ENCODE measurements at regions not wholly inside any gene's neighbourhood (a gene's known extent, or its start where the extent isn't known, plus 50 kb on each side); places are given as distances from the start of the nearest gene placed in this dataset.

- Mint-ChIP-seq H3K4me1 (peaks cover 12% of the 10 kb centered on the region), H3K9me3 (no peaks in the 10 kb centered on the region), H3K36me3 (ENCODE audit: insufficient read depth) (no peaks in the 10 kb centered on the region), H3K27ac (ENCODE audit: low read depth) (no peak overlapping the region), H3K4me3 (no peak overlapping the region), H3K27me3 (peaks cover 82% of the 10 kb centered on the region)
- DNase-seq (ENCODE audit: low spot score in 2 of 2) (no peak), ATAC-seq (replicated peaks; ENCODE audit: extremely low read depth, poor library complexity, severe bottlenecking) (no peak)
Measured at GRCh38 chr9:88236511-88237478, 98.5 kb upstream of the SPATA31C2 start.

DNA sequence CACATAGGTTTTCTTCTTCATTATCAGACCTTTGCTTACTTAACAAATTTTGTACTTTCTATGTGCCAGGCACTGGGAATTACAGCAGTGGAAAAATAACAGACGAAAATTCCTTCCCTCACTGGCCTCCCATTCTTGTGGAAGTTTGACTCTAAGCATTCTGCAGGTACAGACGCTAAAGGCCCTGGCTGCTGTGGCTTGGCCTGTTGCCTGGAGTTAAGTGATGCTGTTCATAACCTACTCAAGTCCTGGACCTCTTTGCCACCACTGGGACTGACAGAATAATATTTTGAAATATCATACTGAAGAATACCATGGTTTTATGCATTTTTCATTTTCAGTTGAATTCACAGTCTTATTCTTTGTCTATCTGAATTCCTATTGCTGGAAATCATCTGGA lies 97.3 kb upstream of the SPATA31C2 start:
- no peaks in the 10 kb centered on the region for H3K9me3 Mint-ChIP-seq
- no peak overlapping the region for H3K27ac Mint-ChIP-seq (ENCODE audit: low read depth)
- peaks cover 77% of the 10 kb centered on the region for H3K27me3 Mint-ChIP-seq
- no peak overlapping the region for H3K4me3 Mint-ChIP-seq
- H3K36me3 Mint-ChIP-seq (ENCODE audit: insufficient read depth) = no peaks in the 10 kb centered on the region
- no peak for DNase-seq (ENCODE audit: low spot score in 2 of 2)
- ATAC-seq (replicated peaks; ENCODE audit: extremely low read depth, poor library complexity, severe bottlenecking) = no peak
- peaks cover 12% of the 10 kb centered on the region for H3K4me1 Mint-ChIP-seq

DNA sequence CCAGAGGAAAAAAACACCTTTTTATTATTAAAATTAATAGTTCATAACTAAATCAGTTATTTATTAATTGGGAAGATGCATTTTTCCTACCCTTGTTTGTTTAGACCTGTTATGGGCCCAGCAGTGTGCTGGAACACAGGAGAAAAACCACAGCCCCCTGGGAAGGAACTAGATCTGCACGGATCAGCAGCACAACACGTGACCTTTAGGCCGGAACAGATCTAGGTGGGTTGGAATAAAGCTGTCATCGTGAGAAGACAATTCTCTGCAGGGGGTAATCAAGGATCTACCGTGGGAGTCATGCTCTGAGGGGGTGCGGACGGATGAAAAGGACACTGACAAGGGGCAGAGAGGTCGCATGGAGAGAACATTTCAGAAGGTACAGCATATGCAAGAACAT lies 95.8 kb upstream of the SPATA31C2 start:
- no peak overlapping the region for H3K27ac Mint-ChIP-seq (ENCODE audit: low read depth)
- no peak overlapping the region for H3K4me3 Mint-ChIP-seq
- H3K4me1 Mint-ChIP-seq = peaks cover 12% of the 10 kb centered on the region
- H3K27me3 Mint-ChIP-seq = peaks cover 70% of the 10 kb centered on the region
- DNase-seq (ENCODE audit: low spot score in 2 of 2) (no peak), ATAC-seq (replicated peaks; ENCODE audit: extremely low read depth, poor library complexity, severe bottlenecking) (no peak)
- H3K9me3 Mint-ChIP-seq = no peaks in the 10 kb centered on the region
- H3K36me3 Mint-ChIP-seq (ENCODE audit: insufficient read depth) = no peaks in the 10 kb centered on the region

DNA sequence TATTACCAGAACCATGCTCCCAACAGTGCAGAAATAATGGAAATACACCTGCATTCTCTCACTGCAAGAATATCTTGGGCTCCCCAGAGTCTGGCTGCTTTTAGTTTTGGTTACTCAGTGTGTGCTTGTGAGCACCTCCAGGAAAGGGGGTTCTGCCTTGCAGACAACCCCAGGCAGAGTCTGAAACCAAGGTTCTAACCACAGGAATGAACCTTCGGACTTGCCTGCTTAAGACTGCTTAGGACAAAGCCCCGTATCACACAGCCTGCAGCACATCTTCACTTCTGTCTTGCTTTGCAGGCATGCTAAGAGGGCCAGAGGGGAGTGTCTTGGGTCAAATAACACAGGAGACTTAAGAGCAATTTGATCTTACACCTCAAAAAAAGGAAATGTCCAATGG lies 94.8 kb upstream of the SPATA31C2 start:
- no peaks in the 10 kb centered on the region for H3K9me3 Mint-ChIP-seq
- DNase-seq (ENCODE audit: low spot score in 2 of 2) (no peak), ATAC-seq (replicated peaks; ENCODE audit: extremely low read depth, poor library complexity, severe bottlenecking) (no peak)
- no peak overlapping the region for H3K27ac Mint-ChIP-seq (ENCODE audit: low read depth)
- H3K4me1 Mint-ChIP-seq = peaks cover 9% of the 10 kb centered on the region
- no peak overlapping the region for H3K4me3 Mint-ChIP-seq
- H3K36me3 Mint-ChIP-seq (ENCODE audit: insufficient read depth) = no peaks in the 10 kb centered on the region
- H3K27me3 Mint-ChIP-seq = peaks cover 65% of the 10 kb centered on the region

- Mint-ChIP-seq H3K4me3 (no peak overlapping the region), H3K27me3 (peaks cover 44% of the 10 kb centered on the region), H3K27ac (ENCODE audit: low read depth) (no peak overlapping the region), H3K36me3 (ENCODE audit: insufficient read depth) (no peaks in the 10 kb centered on the region), H3K9me3 (no peaks in the 10 kb centered on the region), H3K4me1 (no peaks in the 10 kb centered on the region)
- ATAC-seq (replicated peaks; ENCODE audit: extremely low read depth, poor library complexity, severe bottlenecking) (no peak), DNase-seq (ENCODE audit: low spot score in 2 of 2) (no peak)
Measured at GRCh38 chr9:88230612-88231011, 92.3 kb upstream of the SPATA31C2 start.

DNA sequence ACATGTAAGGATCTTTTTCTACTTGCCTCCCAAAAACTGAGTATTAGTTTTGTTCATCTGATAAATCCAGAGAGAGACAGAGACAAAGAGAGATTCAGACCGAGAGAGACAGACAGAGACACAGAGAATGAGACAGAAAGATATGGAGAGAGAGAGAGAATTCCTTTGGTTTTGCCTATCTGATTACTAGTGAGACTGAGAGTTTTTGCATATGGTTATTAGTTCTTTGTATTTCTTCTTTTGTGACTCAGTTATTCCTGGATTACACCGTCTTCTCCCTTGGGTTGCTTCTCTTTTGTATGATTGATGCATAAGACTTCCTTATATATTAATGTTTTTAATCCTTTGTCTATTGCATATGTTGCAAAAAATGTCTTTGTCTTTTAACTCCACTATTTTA lies 91.2 kb upstream of the SPATA31C2 start:
- H3K36me3 Mint-ChIP-seq (ENCODE audit: insufficient read depth) = no peaks in the 10 kb centered on the region
- H3K4me3 Mint-ChIP-seq = no peak overlapping the region
- H3K9me3 Mint-ChIP-seq = no peaks in the 10 kb centered on the region
- DNase-seq (ENCODE audit: low spot score in 2 of 2) (no peak), ATAC-seq (replicated peaks; ENCODE audit: extremely low read depth, poor library complexity, severe bottlenecking) (no peak)
- H3K27me3 Mint-ChIP-seq = peaks cover 33% of the 10 kb centered on the region
- no peak overlapping the region for H3K27ac Mint-ChIP-seq (ENCODE audit: low read depth)
- H3K4me1 Mint-ChIP-seq = no peaks in the 10 kb centered on the region

DNA sequence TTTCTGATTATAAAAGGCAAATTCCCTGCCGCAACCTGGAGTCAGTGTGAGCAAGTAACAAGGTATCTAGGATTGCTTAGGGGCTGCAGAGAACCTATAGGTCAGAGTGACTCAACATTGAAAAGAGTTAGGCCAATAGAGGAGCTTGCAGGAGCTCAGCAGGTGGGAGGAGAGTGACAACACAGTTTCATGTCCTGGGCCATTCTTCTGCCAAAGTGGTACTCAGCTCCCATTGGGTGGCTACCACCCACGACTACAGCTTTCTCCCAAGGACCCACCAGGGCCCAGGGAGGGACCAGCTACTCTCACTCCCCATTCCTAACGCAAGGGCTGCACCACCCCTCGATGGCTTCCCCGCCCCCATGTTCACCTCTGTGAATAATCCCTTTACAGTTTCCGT lies 86.7 kb upstream of the SPATA31C2 start:
- no peak for DNase-seq (ENCODE audit: low spot score in 2 of 2)
- peaks cover 19% of the 10 kb centered on the region for H3K27me3 Mint-ChIP-seq
- H3K9me3 Mint-ChIP-seq = no peaks in the 10 kb centered on the region
- no peaks in the 10 kb centered on the region for H3K4me1 Mint-ChIP-seq
- ATAC-seq (replicated peaks; ENCODE audit: extremely low read depth, poor library complexity, severe bottlenecking) = no peak
- no peak overlapping the region for H3K4me3 Mint-ChIP-seq
- no peak overlapping the region for H3K27ac Mint-ChIP-seq (ENCODE audit: low read depth)
- H3K36me3 Mint-ChIP-seq (ENCODE audit: insufficient read depth) = peaks cover 2% of the 10 kb centered on the region

GRCh38 chr9:88221105-88221504 lies 82.8 kb upstream of the SPATA31C2 start:
- DNase-seq (ENCODE audit: low spot score in 2 of 2) = no peak
- H3K4me1 Mint-ChIP-seq = no peaks in the 10 kb centered on the region

DNA sequence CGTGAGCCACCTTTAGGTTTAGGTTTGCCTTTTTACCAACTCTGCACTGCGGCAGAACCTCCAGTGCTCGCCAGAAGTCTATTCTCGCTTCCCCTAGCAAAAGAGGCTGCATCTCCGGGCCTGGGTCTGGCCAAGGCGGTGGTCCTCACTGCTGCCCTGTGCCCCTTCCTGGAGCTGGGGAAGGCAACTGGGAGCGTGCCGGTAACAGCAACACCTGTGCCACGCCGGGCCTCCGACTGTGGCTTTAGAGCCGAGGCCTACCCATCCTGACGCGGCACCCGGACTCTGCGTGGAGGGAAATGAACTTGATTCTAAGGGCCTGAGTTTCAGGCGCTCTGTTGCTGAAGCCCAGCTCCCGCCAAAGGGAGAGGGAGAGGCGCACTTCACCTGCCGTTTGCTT lies 82.4 kb upstream of the SPATA31C2 start:
- no peak for DNase-seq (ENCODE audit: low spot score in 2 of 2)
- ATAC-seq (replicated peaks; ENCODE audit: extremely low read depth, poor library complexity, severe bottlenecking) = no peak
- Mint-ChIP-seq H3K4me1 (no peaks in the 10 kb centered on the region), H3K9me3 (no peaks in the 10 kb centered on the region), H3K27ac (ENCODE audit: low read depth) (no peak overlapping the region), H3K4me3 (no peak overlapping the region), H3K36me3 (ENCODE audit: insufficient read depth) (peaks cover 2% of the 10 kb centered on the region), H3K27me3 (peaks cover 38% of the 10 kb centered on the region)

More at GRCh38 chr9:88221105-88221504, 82.8 kb upstream of the SPATA31C2 start:
- no peak overlapping the region for H3K4me3 Mint-ChIP-seq
- H3K27me3 Mint-ChIP-seq = peaks cover 33% of the 10 kb centered on the region
- no peak for ATAC-seq (replicated peaks; ENCODE audit: extremely low read depth, poor library complexity, severe bottlenecking)
- peaks cover 2% of the 10 kb centered on the region for H3K36me3 Mint-ChIP-seq (ENCODE audit: insufficient read depth)
- no peaks in the 10 kb centered on the region for H3K9me3 Mint-ChIP-seq
- no peak overlapping the region for H3K27ac Mint-ChIP-seq (ENCODE audit: low read depth)

- H3K4me1 Mint-ChIP-seq = no peaks in the 10 kb centered on the region
- no peaks in the 10 kb centered on the region for H3K9me3 Mint-ChIP-seq
- no peak overlapping the region for H3K27ac Mint-ChIP-seq (ENCODE audit: low read depth)
- peaks cover 2% of the 10 kb centered on the region for H3K36me3 Mint-ChIP-seq (ENCODE audit: insufficient read depth)
- H3K4me3 Mint-ChIP-seq = no peak overlapping the region
- DNase-seq (ENCODE audit: low spot score in 2 of 2) = no peak
- ATAC-seq (replicated peaks; ENCODE audit: extremely low read depth, poor library complexity, severe bottlenecking) = no peak
- peaks cover 48% of the 10 kb centered on the region for H3K27me3 Mint-ChIP-seq
Measured at GRCh38 chr9:88219601-88220000, 81.3 kb upstream of the SPATA31C2 start.

GRCh38 chr9:88218726-88219125 lies 80.5 kb upstream of the SPATA31C2 start:
- peaks cover 50% of the 10 kb centered on the region for H3K27me3 Mint-ChIP-seq
- no peak for ATAC-seq (replicated peaks; ENCODE audit: extremely low read depth, poor library complexity, severe bottlenecking)
- H3K9me3 Mint-ChIP-seq = no peaks in the 10 kb centered on the region
- no peak for DNase-seq (ENCODE audit: low spot score in 2 of 2)
- H3K27ac Mint-ChIP-seq (ENCODE audit: low read depth) = no peak overlapping the region
- peaks cover 2% of the 10 kb centered on the region for H3K36me3 Mint-ChIP-seq (ENCODE audit: insufficient read depth)
- no peaks in the 10 kb centered on the region for H3K4me1 Mint-ChIP-seq
- H3K4me3 Mint-ChIP-seq = no peak overlapping the region

DNA sequence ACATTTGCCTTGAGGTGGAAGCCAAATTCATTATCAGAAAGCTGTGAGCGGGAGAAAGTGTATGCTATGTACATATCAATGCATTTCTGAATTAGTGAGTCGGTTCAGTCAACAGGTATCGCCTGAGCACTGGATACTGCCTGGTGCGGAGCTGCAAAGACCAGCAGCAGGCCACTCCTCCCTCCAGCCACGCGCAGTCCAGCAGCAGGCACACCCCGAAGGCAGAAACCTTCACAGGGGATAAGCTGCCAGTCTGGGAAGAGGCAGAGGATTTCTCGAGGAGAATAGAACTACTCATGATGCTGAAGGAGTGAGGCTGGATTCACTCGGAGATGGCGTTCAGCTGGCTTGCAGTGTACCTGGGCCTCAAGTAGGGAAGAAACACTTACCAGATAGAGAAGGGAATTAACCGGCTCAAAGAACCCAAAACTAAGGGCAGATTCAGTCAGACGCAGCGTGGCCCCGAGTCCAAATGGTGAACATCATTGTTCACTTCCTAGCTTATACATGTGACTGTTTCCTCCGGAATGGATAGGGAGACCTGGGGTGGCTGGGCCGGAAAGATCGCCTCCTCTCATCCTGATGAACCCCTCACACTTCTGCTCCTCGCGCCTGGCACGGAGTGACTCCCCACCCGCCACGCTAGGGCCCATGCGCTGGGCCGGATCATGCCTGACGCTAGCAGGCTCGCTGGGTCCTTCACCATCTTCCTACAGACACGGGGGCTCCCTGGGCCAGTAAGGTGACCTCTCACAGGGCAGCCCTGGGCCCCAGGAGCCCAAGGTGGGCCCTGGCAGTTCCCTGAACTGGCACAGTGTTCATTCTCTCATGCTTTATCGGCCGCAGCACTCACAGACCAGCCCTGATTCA lies 78.1 kb upstream of the SPATA31C2 start:
- Mint-ChIP-seq H3K27me3 (peaks cover 45% of the 10 kb centered on the region), H3K36me3 (ENCODE audit: insufficient read depth) (no peaks in the 10 kb centered on the region), H3K27ac (ENCODE audit: low read depth) (no peak overlapping the region), H3K4me3 (no peak overlapping the region), H3K4me1 (no peaks in the 10 kb centered on the region), H3K9me3 (no peaks in the 10 kb centered on the region)
- ATAC-seq (replicated peaks; ENCODE audit: extremely low read depth, poor library complexity, severe bottlenecking) = no peak
- no peak for DNase-seq (ENCODE audit: low spot score in 2 of 2)
